K562 (cell line): ENCODE measurements at regions not wholly inside any gene's neighbourhood (a gene's known extent, or its start where the extent isn't known, plus 50 kb on each side); places are given as distances from the start of the nearest gene placed in this dataset.

Experiments
- ATAC-seq: fragments of 200-7000 bp; cut with Tn5 transposase; 3 replicates; pipeline ENCODE4 v1.9.1; 2020; ENCODE audit warnings: moderate library complexity
- BruUV-seq: library from RNA; stranded (reverse); fragments of 400-500 nt; replicated peaks from 2 replicates; lab custom pipeline; 2021; lab: Mats Ljungman, UMichigan
- CTCF ChIA-PET: fragments of 300-600 bp; formaldehyde crosslinking; extraction: SDS; loops from one replicate; lab custom pipeline; 2021; ENCODE audit warnings: low intra/inter-chr PET ratio; lab: Yijun Ruan, JAX
- POLR2A ChIA-PET: fragments of 300-600, 350-650 bp; sonication (Branson Sonifier 250); formaldehyde crosslinking; extraction: SDS; loops from one replicate; lab custom pipeline; 2021; ENCODE audit warnings: antibody characterized with exemption, inconsistent platforms; lab: Yijun Ruan, JAX
- DNase-seq, 4 experiments: peaks; one replicate each; pipeline versions ENCODE4 v3.0.0 to v3.0.0-alpha.2; 2011 to 2018; ENCODE audit warnings: low spot score in 3 of 4, mixed read lengths in 3 of 4; ENCODE audit errors: extremely low read depth in 1 of 4
- FAIRE-seq: peaks from 2 replicates; lab custom pipeline; 2011; peaks lifted over from hg19 to GRCh38; lab: Jason Lieb, UNC
- H2AFZ ChIP-seq: 2 replicates; pipeline ENCODE4 v1.6.0; 2011; ENCODE audit warnings: low read depth, low read length, control low read depth, inconsistent platforms
- H3K27ac ChIP-seq: fragments of 200-600 bp; 3 replicates; pipeline ENCODE4 v1.8.0; 2011; ENCODE audit warnings: low read depth, mild to moderate bottlenecking, control low read depth, inconsistent platforms, low read length, moderate library complexity, mixed read lengths; ENCODE audit errors: extremely low read depth
- H3K27me3 ChIP-seq, 2 experiments: fragments of 300-600 bp in 1 of 2; 2 replicates in 1 of 2; 3 replicates in 1 of 2; pipeline versions ENCODE4 v1.6.0 to v1.8.0; 2011; ENCODE audit warnings: inconsistent platforms in 2 of 2, low read length in 2 of 2, mild to moderate bottlenecking in 1 of 2, mixed read lengths in 1 of 2, moderate library complexity in 1 of 2; ENCODE audit not compliant: control insufficient read depth in 2 of 2, insufficient read depth in 2 of 2
- H3K36me3 ChIP-seq: fragments of 300-600 bp; 3 replicates; pipeline ENCODE4 v1.8.0; 2011; ENCODE audit warnings: mild to moderate bottlenecking, low read length, inconsistent platforms; ENCODE audit not compliant: control insufficient read depth, insufficient read depth
- H3K4me1 ChIP-seq, 2 experiments: fragments of 200-600 bp in 1 of 2; replicated peaks in 1 of 2; 2 replicates in 1 of 2; 3 replicates in 1 of 2; pipeline versions ENCODE4 v1.5.1 to v1.8.0; 2011; ENCODE audit warnings: inconsistent platforms in 2 of 2, low read length in 2 of 2, mild to moderate bottlenecking in 1 of 2, mixed read lengths in 1 of 2, moderate library complexity in 1 of 2; ENCODE audit not compliant: control insufficient read depth in 2 of 2, insufficient read depth in 2 of 2
- H3K4me2 ChIP-seq: 2 replicates; pipeline ENCODE4 v1.6.1; 2011; ENCODE audit warnings: low read length, control low read depth, inconsistent platforms, mixed read lengths; ENCODE audit not compliant: insufficient read depth
- H3K4me3 ChIP-seq: fragments of 200-600 bp; sonication (generic), shearing (Covaris generic); 2 replicates; pipeline ENCODE4 v1.5.1; 2016; ENCODE audit warnings: control low read depth, inconsistent platforms
- H3K79me2 ChIP-seq: fragments of 200-600 bp; 3 replicates; pipeline ENCODE4 v1.8.0; 2011; ENCODE audit warnings: low read length, inconsistent platforms; ENCODE audit not compliant: control insufficient read depth, insufficient read depth
- H3K9ac ChIP-seq, 2 experiments: 2 replicates each; pipeline versions ENCODE4 v1.6.0 to v1.6.1; 2011; ENCODE audit warnings: low read depth in 2 of 2, low read length in 2 of 2, control low read depth in 1 of 2, inconsistent platforms in 1 of 2, mild to moderate bottlenecking in 1 of 2, mixed read lengths in 1 of 2; ENCODE audit not compliant: insufficient read depth in 1 of 2
- H3K9me1 ChIP-seq: one replicate; pipeline ENCODE4 v1.6.0; 2011; ENCODE audit warnings: inconsistent platforms, mild to moderate bottlenecking, low read length, moderate library complexity; ENCODE audit not compliant: control insufficient read depth, insufficient read depth
- H3K9me3 ChIP-seq: replicated peaks from 2 replicates; pipeline ENCODE4 v1.5.1; 2011; ENCODE audit warnings: low read depth, low read length, inconsistent platforms; ENCODE audit not compliant: control insufficient read depth, insufficient read depth
- H4K20me1 ChIP-seq: replicated peaks from 2 replicates; pipeline ENCODE4 v1.6.1; 2011; ENCODE audit warnings: low read length, inconsistent platforms, mixed read lengths; ENCODE audit not compliant: control insufficient read depth, insufficient read depth
- BRD4 ChIP-seq: fragments of 200-600 bp; sonication (generic); IDR thresholded peaks from 2 replicates; pipeline ENCODE4 v1.6.1; 2017; ENCODE audit warnings: inconsistent platforms
- EP400 ChIP-seq: fragments of 450-650 bp; IDR thresholded peaks from 2 replicates; pipeline ENCODE4 v1.6.1; 2017; ENCODE audit warnings: antibody characterized with exemption, mild to moderate bottlenecking, moderate library complexity
- KAT2B ChIP-seq: IDR thresholded peaks from one replicate; pipeline ENCODE4 v1.6.1; 2012; ENCODE audit warnings: low read depth, mild to moderate bottlenecking, control low read depth, inconsistent platforms, low read length, moderate library complexity
- NFE2 ChIP-seq: IDR thresholded peaks from 2 replicates; pipeline ENCODE4 v1.6.1; 2014; ENCODE audit warnings: antibody characterized with exemption, low read depth
- NR1H2 ChIP-seq: sonication (generic); formaldehyde crosslinking; IDR thresholded peaks from 2 replicates; pipeline ENCODE4 v1.4.0; 2020; ENCODE audit warnings: mild to moderate bottlenecking, missing genetic modification reagents
- SLC30A9 ChIP-seq: fragments of 250-450 bp; sonication (Bioruptor Pico); IDR thresholded peaks from 2 replicates; pipeline ENCODE4 v1.8.0; 2022; ENCODE audit warnings: mild to moderate bottlenecking, moderate library complexity
- SRSF7 ChIP-seq: fragments of 200-400 bp; formaldehyde crosslinking; optimal IDR thresholded peaks from 2 replicates; pipeline ENCODE3; 2017; ENCODE audit warnings: mild to moderate bottlenecking, low read depth, low read length
- TRIM28 ChIP-seq: fragments of 450-650 bp; IDR thresholded peaks from 2 replicates; pipeline ENCODE4 v1.6.1; 2017
- ZNF197 ChIP-seq: fragments of 200-800 bp; sonication (Bioruptor generic); IDR thresholded peaks from 2 replicates; pipeline ENCODE4 v1.6.1; 2016; ENCODE audit warnings: low read depth, missing genetic modification characterization, missing compliant biosample characterization
- ZNF253 ChIP-seq: fragments of 250-450 bp; sonication (Bioruptor Pico); conservative IDR thresholded peaks from 2 replicates; pipeline ENCODE4 v1.6.1; 2021; ENCODE audit warnings: mild to moderate bottlenecking
- ZNF408 ChIP-seq: fragments of 250-450 bp; sonication (Bioruptor Pico); IDR thresholded peaks from 2 replicates; pipeline ENCODE4 v1.4.0; 2020; ENCODE audit warnings: low read depth, mild to moderate bottlenecking, moderate library complexity
- WGBS: fragments of 100-300 bp; shearing (Covaris generic); methylation state at CpG from one replicate; pipeline ENCODE4 v1.1.6; 2016; ENCODE audit warnings: low coverage, mixed read lengths; ENCODE audit not compliant: insufficient coverage; ENCODE audit errors: missing lambda C conversion rate; 5-methylcytosine and 5-hydroxymethylcytosine counted together
- in situ Hi-C: fragments of 300-500 bp; cut with MboI; formaldehyde crosslinking; loops from 4 replicates; pipeline ENCODE4 v1.15.0; 2018; ENCODE audit warnings: inconsistent platforms, mixed read lengths
- intact Hi-C: fragments of 100-400 bp; cut with micrococcal nuclease; formaldehyde crosslinking; loops from 2 replicates; pipeline ENCODE4 v1.14.2; 2022
- TF ChIP-seq, protein P1 (sequence below): fragments of 450-650 bp; IDR thresholded peaks from 2 replicates; pipeline ENCODE4 v1.6.1; 2016; ENCODE audit warnings: missing biosample characterization, missing genetic modification characterization
- TF ChIP-seq, protein P2 (sequence below): fragments of 450-650 bp; conservative IDR thresholded peaks from 2 replicates; pipeline ENCODE4 v1.6.1; 2016; ENCODE audit warnings: missing genetic modification characterization, low read depth, mild to moderate bottlenecking, control low read depth, missing compliant biosample characterization
- TF ChIP-seq, protein P3 (sequence below): sonication (generic); formaldehyde crosslinking; IDR thresholded peaks from 2 replicates; pipeline ENCODE4 v1.8.1; 2022; ENCODE audit warnings: missing genetic modification reagents

DNA sequence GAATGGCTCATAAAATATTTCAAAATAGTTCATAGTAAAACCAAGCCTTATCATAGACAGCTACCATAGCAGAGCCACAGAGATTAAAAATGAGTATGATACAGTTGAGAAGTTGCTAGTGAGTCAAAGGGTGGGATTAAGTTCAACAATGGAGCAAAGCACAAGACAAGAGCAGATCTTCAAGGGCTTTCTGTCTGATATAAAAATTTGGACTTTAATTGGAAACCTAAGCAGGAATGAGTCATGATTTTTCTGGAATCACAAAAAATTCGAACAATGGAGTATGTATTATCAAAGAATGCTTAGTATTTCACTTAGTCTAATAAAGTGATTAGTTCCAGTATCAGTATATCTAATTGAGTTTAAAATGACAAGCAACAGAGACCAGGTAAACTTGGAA is 487.3 kb upstream of the NETO1 start:
- TF ChIP-seq SRSF7, result no peak
- no peak for TF ChIP-seq TRIM28
- no peak for TF ChIP-seq ZNF408 (CRISPR knock-in tag)
- no peak for TF ChIP-seq SLC30A9
- no peak for TF ChIP-seq BRD4
- no peak for TF ChIP-seq KAT2B
- no peak for TF ChIP-seq ZNF253
- no peak for TF ChIP-seq EP400
- TF ChIP-seq, protein P1, sequence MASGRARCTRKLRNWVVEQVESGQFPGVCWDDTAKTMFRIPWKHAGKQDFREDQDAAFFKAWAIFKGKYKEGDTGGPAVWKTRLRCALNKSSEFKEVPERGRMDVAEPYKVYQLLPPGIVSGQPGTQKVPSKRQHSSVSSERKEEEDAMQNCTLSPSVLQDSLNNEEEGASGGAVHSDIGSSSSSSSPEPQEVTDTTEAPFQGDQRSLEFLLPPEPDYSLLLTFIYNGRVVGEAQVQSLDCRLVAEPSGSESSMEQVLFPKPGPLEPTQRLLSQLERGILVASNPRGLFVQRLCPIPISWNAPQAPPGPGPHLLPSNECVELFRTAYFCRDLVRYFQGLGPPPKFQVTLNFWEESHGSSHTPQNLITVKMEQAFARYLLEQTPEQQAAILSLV, result no peak
- no peak for TF ChIP-seq NR1H2 (CRISPR knock-in tag)
- TF ChIP-seq, protein P2, sequence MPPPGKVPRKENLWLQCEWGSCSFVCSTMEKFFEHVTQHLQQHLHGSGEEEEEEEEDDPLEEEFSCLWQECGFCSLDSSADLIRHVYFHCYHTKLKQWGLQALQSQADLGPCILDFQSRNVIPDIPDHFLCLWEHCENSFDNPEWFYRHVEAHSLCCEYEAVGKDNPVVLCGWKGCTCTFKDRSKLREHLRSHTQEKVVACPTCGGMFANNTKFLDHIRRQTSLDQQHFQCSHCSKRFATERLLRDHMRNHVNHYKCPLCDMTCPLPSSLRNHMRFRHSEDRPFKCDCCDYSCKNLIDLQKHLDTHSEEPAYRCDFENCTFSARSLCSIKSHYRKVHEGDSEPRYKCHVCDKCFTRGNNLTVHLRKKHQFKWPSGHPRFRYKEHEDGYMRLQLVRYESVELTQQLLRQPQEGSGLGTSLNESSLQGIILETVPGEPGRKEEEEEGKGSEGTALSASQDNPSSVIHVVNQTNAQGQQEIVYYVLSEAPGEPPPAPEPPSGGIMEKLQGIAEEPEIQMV (tag), result no peak
- no peak for TF ChIP-seq NFE2
- TF ChIP-seq ZNF197 (CRISPR knock-in tag), result no peak
- TF ChIP-seq, protein P3, sequence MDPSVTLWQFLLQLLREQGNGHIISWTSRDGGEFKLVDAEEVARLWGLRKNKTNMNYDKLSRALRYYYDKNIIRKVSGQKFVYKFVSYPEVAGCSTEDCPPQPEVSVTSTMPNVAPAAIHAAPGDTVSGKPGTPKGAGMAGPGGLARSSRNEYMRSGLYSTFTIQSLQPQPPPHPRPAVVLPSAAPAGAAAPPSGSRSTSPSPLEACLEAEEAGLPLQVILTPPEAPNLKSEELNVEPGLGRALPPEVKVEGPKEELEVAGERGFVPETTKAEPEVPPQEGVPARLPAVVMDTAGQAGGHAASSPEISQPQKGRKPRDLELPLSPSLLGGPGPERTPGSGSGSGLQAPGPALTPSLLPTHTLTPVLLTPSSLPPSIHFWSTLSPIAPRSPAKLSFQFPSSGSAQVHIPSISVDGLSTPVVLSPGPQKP, result no peak
- TF ChIP-seq, all 486 proteins: peak for 0
- H2AFZ ChIP-seq, result no peak overlapping the region
- H3K36me3 ChIP-seq, result no peaks in the 10 kb centered on the region
- ATAC-seq (no peak), FAIRE-seq (no peak), DNase-seq (no peak)
- 0% methylated on average over 1 of the region's 1 CpG for WGBS
- H3K4me1 ChIP-seq, result no peaks in the 10 kb centered on the region
- no peak overlapping the region for H3K9ac ChIP-seq
- no TSS peak for BruUV-seq
- no peaks in the 10 kb centered on the region for H3K9me3 ChIP-seq
- no peaks in the 10 kb centered on the region for H3K9me1 ChIP-seq
- CTCF ChIA-PET, result no interaction called here
- POLR2A ChIA-PET, result no interaction called here
- H3K4me2 ChIP-seq, result no peak overlapping the region
- in situ Hi-C loops, result no loop called here
- H4K20me1 ChIP-seq, result no peaks in the 10 kb centered on the region
- H3K4me3 ChIP-seq, result no peak overlapping the region
- intact Hi-C loops, result no loop called here
- no peak overlapping the region for H3K27ac ChIP-seq
- no peaks in the 10 kb centered on the region for H3K79me2 ChIP-seq
- no peaks in the 10 kb centered on the region for H3K27me3 ChIP-seq
